A673 (cell line): ENCODE measurements at regions not wholly inside any gene's neighbourhood (a gene's known extent, or its start where the extent isn't known, plus 50 kb on each side); places are given as distances from the start of the nearest gene placed in this dataset.

Experiments used
- CTCF ChIP-seq: fragments of 300-800, 200-600 bp; sonication (generic); conservative IDR thresholded peaks from 2 replicates; pipeline ENCODE4 v1.5.1; 2017; ENCODE audit warnings: low read depth, mild to moderate bottlenecking, antibody characterized with exemption, low read length, moderate library complexity, mixed read lengths
- EZH2 ChIP-seq: fragments of 200-600 bp; sonication (generic); IDR thresholded peaks from 2 replicates; pipeline ENCODE4 v1.6.1; 2017; ENCODE audit warnings: borderline replicate concordance, low read depth, mild to moderate bottlenecking, mixed read lengths, antibody characterized with exemption, low read length; ENCODE audit not compliant: poor library complexity, severe bottlenecking

DNA sequence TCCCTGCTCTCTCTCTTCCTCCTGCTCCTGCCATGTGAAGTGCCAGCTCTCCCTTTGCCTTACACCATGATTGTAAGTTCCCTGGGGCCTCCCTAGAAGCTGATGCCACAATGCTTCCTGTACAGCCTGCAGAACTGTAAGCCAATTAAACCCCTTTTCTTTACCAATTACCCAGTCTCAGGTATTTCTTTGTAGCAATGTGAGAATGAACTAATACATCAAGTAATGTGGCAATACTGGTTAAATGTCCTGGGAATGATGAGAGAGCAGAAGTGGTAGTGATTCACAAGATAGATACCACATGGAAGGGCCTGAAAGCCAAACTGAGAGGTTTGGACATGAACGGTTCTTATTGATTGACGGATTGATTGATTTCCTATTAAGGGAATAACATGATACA, 62.6 kb upstream of the IL12B start:
- no peak for TF ChIP-seq CTCF
- TF ChIP-seq EZH2: no peak
